H1 (cell line): ENCODE measurements at regions not wholly inside any gene's neighbourhood (a gene's known extent, or its start where the extent isn't known, plus 50 kb on each side); places are given as distances from the start of the nearest gene placed in this dataset.

Experiments
- CHD7 ChIP-seq: fragments of 300-600 bp; sonication (generic); IDR thresholded peaks from 2 replicates; pipeline ENCODE4 v1.7.1; 2012; ENCODE audit warnings: low read length, moderate library complexity, mild to moderate bottlenecking, inconsistent platforms; ENCODE audit not compliant: insufficient replicate concordance

GRCh38 chr7:125820495-125820894, 890.9 kb upstream of the POT1 start (continued):
- TF ChIP-seq CHD7: no peak
- TF ChIP-seq, all 59 proteins: peak for 0
